ENCODE measurements at regions not wholly inside any gene's neighbourhood (a gene's known extent, or its start where the extent isn't known, plus 50 kb on each side); places are given as distances from the start of the nearest gene placed in this dataset.

GRCh38 chr6:134481966-134482365 is 164.1 kb upstream of the SGK1 start:
- H3K4me3 ChIP-seq (ENCODE audit: low read depth, low read length): no peak overlapping the region
- TF ChIP-seq, protein P1, sequence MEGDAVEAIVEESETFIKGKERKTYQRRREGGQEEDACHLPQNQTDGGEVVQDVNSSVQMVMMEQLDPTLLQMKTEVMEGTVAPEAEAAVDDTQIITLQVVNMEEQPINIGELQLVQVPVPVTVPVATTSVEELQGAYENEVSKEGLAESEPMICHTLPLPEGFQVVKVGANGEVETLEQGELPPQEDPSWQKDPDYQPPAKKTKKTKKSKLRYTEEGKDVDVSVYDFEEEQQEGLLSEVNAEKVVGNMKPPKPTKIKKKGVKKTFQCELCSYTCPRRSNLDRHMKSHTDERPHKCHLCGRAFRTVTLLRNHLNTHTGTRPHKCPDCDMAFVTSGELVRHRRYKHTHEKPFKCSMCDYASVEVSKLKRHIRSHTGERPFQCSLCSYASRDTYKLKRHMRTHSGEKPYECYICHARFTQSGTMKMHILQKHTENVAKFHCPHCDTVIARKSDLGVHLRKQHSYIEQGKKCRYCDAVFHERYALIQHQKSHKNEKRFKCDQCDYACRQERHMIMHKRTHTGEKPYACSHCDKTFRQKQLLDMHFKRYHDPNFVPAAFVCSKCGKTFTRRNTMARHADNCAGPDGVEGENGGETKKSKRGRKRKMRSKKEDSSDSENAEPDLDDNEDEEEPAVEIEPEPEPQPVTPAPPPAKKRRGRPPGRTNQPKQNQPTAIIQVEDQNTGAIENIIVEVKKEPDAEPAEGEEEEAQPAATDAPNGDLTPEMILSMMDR (IDR thresholded peaks at IDR 0.05; ENCODE audit: low read depth, low read length): no peak

DNA sequence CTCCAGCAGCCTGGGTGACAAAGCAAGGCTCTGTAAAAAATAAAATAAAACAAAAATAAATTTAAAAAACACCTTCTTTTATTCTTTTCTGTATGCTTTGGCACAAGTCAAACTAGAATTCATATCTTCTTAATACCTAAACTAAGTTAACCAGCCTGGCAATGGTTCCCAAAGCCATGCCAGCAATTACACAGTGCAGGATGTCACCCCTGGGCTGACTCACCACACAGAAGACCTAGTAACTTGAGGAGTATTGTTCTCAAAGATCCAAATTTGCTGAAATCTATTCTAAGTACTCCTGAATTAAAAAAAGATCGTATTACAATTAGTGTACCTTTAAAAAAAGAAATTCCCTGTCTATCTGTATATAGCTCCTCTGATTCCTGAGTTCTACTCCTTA is 162.7 kb upstream of the SGK1 start:
- H3K4me3 ChIP-seq (ENCODE audit: low read depth, low read length): no peak overlapping the region
- TF ChIP-seq, protein P1 (IDR thresholded peaks at IDR 0.05; ENCODE audit: low read depth, low read length): no peak

DNA sequence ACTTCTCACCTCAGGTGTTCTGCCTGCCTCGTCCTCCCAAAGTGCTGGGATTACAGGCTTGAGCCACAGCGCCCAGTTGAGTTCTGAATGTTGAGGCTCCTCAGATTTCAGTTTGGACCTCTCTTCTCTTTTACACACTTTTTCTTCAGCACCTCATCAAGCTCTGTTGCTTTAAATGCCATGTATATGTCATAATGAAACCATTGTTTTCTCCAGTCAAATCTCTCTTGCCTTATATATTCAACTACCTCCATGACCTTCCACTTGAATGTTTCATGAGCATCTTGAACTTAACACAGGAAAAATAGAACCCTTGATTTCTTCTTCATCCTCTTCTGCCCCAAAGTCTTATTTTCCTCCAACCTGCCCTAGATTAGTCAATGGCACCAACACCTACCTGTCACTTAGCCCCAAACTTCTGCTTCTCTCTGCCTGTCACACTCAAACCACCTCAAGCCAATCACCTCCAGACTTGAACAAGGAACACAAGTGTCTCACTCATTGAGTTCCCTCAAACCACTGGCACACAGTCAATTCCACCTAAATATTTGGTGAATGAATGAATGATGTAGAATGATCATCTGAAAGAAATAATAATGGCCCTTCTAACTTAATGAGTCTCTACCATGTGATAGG is 161.0 kb upstream of the SGK1 start:
- TF ChIP-seq, protein P1 (IDR thresholded peaks at IDR 0.05; ENCODE audit: low read depth, low read length): no peak
- H3K4me3 ChIP-seq (ENCODE audit: low read depth, low read length): no peak overlapping the region

DNA sequence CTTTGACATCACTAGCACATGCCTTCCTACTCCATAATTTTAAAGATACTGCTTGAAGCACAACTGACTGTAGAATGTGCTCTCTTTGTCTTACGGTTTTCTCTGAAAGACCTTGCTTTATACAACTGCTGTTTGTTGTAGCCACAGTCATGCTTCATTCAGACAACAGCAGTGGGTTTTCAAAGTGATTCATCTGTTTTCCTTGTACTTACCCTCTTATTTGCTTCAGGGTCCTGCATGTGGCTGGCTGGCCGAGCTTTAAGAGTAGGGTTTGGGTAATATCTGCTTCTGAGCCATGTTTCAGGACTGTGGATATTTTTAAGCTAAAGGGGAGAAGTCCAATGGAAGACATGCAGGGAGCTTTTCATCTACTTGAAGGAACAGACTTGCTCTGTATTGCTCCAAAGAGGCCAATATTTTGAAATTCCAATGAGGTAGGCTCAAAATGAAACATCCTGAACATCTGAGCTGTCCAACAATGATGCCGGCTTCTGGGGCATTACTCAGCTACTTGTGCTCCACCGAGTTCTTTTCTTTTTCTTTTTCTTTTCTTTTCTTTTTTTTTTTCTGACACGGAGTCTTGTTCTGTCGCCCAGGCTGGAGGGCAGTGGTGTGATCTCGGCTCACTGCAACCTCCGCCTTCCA is 160.2 kb upstream of the SGK1 start:
- TF ChIP-seq, protein P1 (IDR thresholded peaks at IDR 0.05; ENCODE audit: low read depth, low read length): no peak
- H3K4me3 ChIP-seq (ENCODE audit: low read depth, low read length): no peak overlapping the region

DNA sequence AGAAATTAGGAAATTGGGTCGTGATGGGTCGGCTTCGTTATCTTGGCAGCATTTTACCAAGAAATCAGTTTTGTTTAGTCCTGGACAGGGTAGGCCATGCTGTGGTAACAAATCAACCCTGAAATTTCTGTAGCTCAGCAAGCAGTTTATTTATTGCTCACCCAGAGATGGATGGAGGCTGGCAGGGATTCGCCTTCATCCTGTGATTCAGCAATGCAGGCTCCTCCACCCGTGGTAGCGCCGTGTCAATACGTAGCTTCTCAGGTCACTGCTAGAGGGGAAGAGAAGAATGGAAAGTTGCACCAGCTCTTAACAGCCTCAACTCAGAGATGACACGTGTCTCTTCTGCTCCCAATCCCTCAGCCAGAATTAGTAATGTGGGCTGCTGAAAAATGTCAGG is 157.0 kb upstream of the SGK1 start:
- H3K4me3 ChIP-seq (ENCODE audit: low read depth, low read length): no peak overlapping the region

GRCh38 chr6:134472661-134473060 is 154.7 kb upstream of the SGK1 start:
- TF ChIP-seq, protein P1 (IDR thresholded peaks at IDR 0.05; ENCODE audit: low read depth, low read length): no peak
- no peak overlapping the region for H3K4me3 ChIP-seq (ENCODE audit: low read depth, low read length)

More for the DNA sequence above, 157.0 kb upstream of the SGK1 start:
- TF ChIP-seq, protein P1 (IDR thresholded peaks at IDR 0.05; ENCODE audit: low read depth, low read length): no peak

GRCh38 chr6:134472046-134472445 is 154.1 kb upstream of the SGK1 start:
- H3K4me3 ChIP-seq (ENCODE audit: low read depth, low read length): no peak overlapping the region
- TF ChIP-seq, protein P1 (IDR thresholded peaks at IDR 0.05; ENCODE audit: low read depth, low read length): no peak
